Kidney epithelial cell (primary cell): ENCODE measurements at regions not wholly inside any gene's neighbourhood (a gene's known extent, or its start where the extent isn't known, plus 50 kb on each side); places are given as distances from the start of the nearest gene placed in this dataset.
"Not testable (repeated sequence)": the region's sequence is repeated elsewhere in the genome, so short reads cannot be mapped to it uniquely, and the experiment has no call there.

Source experiments
- DNase-seq: peaks from one replicate; pipeline ENCODE4 v3.0.0-alpha.2; 2010; ENCODE audit warnings: low read depth
- H3K27me3 ChIP-seq: 2 replicates; pipeline ENCODE4 v1.6.0; 2011; ENCODE audit warnings: low read length; ENCODE audit not compliant: control insufficient read depth, insufficient read depth
- H3K36me3 ChIP-seq: 2 replicates; pipeline ENCODE4 v1.5.1; 2011; ENCODE audit warnings: low read length; ENCODE audit not compliant: control insufficient read depth, insufficient read depth
- H3K4me3 ChIP-seq: 2 replicates; pipeline ENCODE4 v1.5.1; 2011; ENCODE audit warnings: low read depth, mild to moderate bottlenecking, control low read depth, low read length
- TF ChIP-seq, protein P1 (sequence below): IDR thresholded peaks from 2 replicates; pipeline ENCODE4 v1.5.1; 2011; ENCODE audit warnings: mild to moderate bottlenecking, moderate library complexity, low read length, control low read depth, inconsistent platforms; ENCODE audit not compliant: insufficient read depth, poor library complexity, severe bottlenecking

DNA sequence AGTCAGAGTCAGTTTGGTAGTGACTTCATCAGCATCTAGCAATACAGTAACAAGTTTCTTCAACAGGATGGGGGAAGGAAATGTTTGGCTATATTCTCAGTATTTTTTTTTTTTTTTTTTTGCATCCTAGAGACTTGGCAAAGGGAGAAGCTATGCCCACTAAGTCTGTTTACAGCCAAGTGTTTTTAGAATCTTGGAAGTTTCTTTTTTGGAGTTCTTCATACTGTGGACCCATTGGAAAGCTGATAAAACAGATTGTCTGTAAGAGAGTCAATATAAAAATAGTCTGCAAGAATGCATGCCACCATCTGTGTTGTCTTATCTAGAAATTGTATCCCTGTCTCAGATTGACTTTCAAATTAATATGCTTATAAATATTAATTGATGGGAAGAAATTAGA is 171.2 kb downstream of the ADCYAP1 start:
- TF ChIP-seq, protein P1, sequence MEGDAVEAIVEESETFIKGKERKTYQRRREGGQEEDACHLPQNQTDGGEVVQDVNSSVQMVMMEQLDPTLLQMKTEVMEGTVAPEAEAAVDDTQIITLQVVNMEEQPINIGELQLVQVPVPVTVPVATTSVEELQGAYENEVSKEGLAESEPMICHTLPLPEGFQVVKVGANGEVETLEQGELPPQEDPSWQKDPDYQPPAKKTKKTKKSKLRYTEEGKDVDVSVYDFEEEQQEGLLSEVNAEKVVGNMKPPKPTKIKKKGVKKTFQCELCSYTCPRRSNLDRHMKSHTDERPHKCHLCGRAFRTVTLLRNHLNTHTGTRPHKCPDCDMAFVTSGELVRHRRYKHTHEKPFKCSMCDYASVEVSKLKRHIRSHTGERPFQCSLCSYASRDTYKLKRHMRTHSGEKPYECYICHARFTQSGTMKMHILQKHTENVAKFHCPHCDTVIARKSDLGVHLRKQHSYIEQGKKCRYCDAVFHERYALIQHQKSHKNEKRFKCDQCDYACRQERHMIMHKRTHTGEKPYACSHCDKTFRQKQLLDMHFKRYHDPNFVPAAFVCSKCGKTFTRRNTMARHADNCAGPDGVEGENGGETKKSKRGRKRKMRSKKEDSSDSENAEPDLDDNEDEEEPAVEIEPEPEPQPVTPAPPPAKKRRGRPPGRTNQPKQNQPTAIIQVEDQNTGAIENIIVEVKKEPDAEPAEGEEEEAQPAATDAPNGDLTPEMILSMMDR = no peak
- no peaks in the 10 kb centered on the region for H3K36me3 ChIP-seq
- no peak for DNase-seq
- no peak overlapping the region for H3K4me3 ChIP-seq
- no peaks in the 10 kb centered on the region for H3K27me3 ChIP-seq

DNA sequence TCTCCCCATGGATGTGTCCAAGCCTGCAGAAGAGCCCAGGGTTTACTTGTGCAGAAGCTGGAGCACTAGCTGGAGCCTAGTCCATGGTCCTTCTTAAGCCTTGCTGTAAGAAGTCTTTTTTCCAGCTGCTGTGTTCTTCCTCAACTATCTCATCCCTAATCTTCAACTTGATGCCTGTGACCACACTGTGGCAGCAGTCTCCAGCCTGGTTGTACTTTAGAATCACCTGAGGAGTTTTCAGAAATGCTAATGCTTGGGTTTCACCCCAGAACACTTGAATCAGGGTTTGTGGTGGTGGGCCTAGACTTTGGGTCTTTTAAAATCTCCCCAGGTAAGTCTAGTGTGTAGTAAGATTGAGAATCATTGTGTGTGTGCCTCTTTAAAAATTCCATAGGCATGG is 173.6 kb downstream of the ADCYAP1 start:
- no peaks in the 10 kb centered on the region for H3K36me3 ChIP-seq
- DNase-seq = no peak
- no peak overlapping the region for H3K4me3 ChIP-seq
- TF ChIP-seq, protein P1 = no peak
- no peaks in the 10 kb centered on the region for H3K27me3 ChIP-seq

DNA sequence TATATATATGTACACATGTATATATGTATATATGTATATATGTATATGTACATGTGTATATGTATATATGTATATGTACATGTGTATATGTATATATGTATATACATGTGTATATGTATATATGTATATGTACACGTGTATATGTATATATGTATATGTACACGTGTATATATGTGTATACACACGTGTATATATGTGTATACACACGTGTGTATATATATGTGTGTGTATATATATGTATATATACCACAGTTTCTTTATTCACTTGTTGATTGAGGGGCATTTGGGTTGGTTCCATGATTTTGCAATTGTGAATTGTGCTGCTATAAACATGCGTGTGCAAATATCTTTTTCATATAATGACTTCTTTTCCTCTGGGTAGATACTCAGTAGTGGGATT is 179.0 kb downstream of the ADCYAP1 start:
- not testable (repeated sequence) for H3K36me3 ChIP-seq, H3K4me3 ChIP-seq, H3K27me3 ChIP-seq, DNase-seq

DNA sequence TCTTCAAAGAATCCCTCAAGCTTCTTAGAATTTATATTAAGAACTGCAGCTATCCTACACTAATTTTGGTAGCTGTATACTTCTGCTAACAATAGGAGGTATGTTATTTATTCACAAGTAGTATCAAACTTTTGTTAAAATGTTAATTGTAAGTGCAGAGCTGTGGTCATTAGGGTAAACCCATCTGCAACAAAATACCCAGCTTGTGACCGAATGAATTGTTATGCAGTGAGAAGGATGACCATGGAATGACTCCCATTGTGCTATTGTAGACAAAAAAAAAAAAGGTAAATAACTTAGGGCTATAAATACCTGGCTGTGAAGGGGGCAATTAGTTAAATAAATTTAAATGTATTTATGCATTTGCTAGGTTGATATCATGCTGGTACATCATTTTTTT is 186.1 kb downstream of the ADCYAP1 start:
- DNase-seq = no peak
- no peaks in the 10 kb centered on the region for H3K27me3 ChIP-seq
- TF ChIP-seq, protein P1 = no peak
- H3K36me3 ChIP-seq = no peaks in the 10 kb centered on the region
- no peak overlapping the region for H3K4me3 ChIP-seq

DNA sequence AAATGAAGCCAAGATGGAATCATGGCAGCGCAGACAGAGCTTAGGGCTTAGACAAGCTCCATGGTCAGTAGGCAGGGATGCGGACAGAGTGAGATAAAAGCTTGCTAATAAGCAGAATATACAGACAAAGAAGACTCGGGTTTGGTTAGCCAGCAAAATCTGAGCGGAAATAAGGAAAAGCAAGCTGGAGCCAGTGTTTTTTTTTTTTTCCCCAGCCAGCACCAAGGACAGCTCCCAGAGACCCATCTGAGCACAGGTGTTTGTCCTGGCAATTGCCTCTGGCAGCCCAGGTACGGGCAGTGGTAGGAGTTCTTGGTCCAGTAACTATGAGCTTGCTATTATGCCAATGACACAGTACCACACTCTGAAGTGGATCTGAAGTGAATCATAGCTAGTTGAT is 187.6 kb downstream of the ADCYAP1 start:
- Histone ChIP-seq H3K4me3 (no peak overlapping the region), H3K36me3 (no peaks in the 10 kb centered on the region), H3K27me3 (no peaks in the 10 kb centered on the region)
- no peak for DNase-seq
- TF ChIP-seq, protein P1 = no peak

DNA sequence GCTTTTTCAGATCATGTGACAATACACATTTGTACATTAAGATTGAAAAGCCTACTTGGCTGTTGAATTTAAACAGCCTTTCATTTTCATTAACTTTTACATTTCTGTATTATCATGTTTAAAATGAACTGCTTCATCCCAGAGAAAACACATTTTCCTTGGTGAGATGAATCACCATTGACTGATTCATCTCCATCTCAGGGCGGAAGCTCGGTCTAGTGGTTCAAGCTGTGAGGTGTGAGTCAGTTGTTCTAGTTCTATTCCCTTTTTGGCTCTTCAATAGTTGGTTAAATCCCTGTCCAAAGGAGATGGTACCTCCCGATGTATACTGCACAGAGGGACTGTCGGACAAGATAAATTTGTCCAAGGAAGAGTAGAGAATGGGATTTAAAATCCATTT is 189.7 kb downstream of the ADCYAP1 start:
- peak; percentile 69 for DNase-seq
- TF ChIP-seq, protein P1 = no peak
- no peak overlapping the region for H3K4me3 ChIP-seq

DNA sequence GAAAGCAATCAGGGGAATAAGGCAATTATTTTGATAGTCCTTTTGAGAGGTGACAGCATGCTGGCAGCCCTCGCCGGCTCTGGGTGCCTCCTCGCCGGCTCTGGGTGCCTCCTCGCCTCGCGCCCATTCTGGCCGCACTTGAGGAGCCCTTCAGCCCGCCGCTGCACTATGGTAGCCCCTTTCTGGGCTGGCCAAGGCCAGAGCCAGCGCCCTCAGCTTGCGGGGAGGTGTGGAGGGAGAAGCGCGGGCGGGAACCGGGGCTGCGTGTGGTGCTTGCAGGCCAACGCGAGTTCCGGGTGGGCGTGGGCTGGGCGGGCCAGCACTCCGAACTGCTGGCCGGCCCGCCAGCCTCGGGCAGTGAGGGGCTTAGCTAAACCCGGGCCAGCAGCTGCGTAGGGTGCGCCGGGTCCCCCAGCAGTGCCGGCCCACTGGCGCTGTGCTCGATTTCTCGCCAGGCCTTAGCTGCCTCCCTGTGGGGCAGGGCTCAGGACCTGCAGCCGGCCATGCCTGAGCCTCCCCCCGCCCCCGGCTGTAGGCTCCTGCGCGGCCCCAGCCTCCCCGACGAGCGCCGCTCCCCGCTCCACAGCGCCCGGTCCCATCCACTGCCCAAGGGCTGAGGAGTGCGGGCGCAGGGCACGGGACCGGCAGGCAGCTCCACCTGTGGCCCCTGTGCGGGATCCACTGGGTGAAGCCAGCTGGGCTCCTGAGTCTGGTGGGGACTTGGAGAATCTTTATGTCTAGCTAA is 193.5 kb downstream of the ADCYAP1 start:
- DNase-seq, H3K36me3 ChIP-seq, H3K4me3 ChIP-seq, H3K27me3 ChIP-seq: not testable (repeated sequence)

More for the DNA sequence above, 189.7 kb downstream of the ADCYAP1 start:
- no peaks in the 10 kb centered on the region for H3K36me3 ChIP-seq
- no peaks in the 10 kb centered on the region for H3K27me3 ChIP-seq
